HTR-8/SVneo (cell line): ENCODE measurements at regions not wholly inside any gene's neighbourhood (a gene's known extent, or its start where the extent isn't known, plus 50 kb on each side); places are given as distances from the start of the nearest gene placed in this dataset.
"Not testable (repeated sequence)": the region's sequence is repeated elsewhere in the genome, so short reads cannot be mapped to it uniquely, and the experiment has no call there.

ENCODE experiments used
- DNase-seq: peaks from one replicate; pipeline ENCODE4 v3.0.0; 2011; ENCODE audit warnings: low spot score, mixed read lengths; ENCODE audit not compliant: insufficient read length
- FAIRE-seq: peaks from 2 replicates; lab custom pipeline; 2011; peaks lifted over from hg19 to GRCh38; lab: Jason Lieb, UNC

- DNase-seq (peak; percentile 22), FAIRE-seq (no peak)
These were observed 410.9 kb upstream of the CT83 start for GRCh38 chrX:116873671-116874070.

GRCh38 chrX:116872931-116873330 is 410.2 kb upstream of the CT83 start:
- DNase-seq (no peak), FAIRE-seq (no peak)

- FAIRE-seq (no peak), DNase-seq (no peak)
These were observed 400.3 kb upstream of the CT83 start for GRCh38 chrX:116863029-116863428.

GRCh38 chrX:116862340-116862739 is 399.6 kb upstream of the CT83 start:
- DNase-seq (no peak), FAIRE-seq (no peak)

GRCh38 chrX:116841290-116841689 is 378.5 kb upstream of the CT83 start:
- no peak for DNase-seq
- no peak for FAIRE-seq

- no peak for FAIRE-seq
- DNase-seq, result no peak
These were observed 364.3 kb upstream of the CT83 start for GRCh38 chrX:116827063-116827462.

GRCh38 chrX:116824785-116825184 is 362.0 kb upstream of the CT83 start:
- FAIRE-seq (no peak), DNase-seq (no peak)

- no peak for DNase-seq
- no peak for FAIRE-seq
These were observed 360.9 kb upstream of the CT83 start for GRCh38 chrX:116823677-116824076.

GRCh38 chrX:116806288-116806802 is 343.6 kb upstream of the CT83 start:
- FAIRE-seq, result no peak
- no peak for DNase-seq

- no peak for FAIRE-seq
- no peak for DNase-seq
These were observed 339.2 kb upstream of the CT83 start for GRCh38 chrX:116801943-116802342.

- FAIRE-seq, result no peak
These were observed 319.1 kb upstream of the CT83 start for GRCh38 chrX:116781926-116782325.

GRCh38 chrX:116757491-116757890 is 294.7 kb upstream of the CT83 start:
- DNase-seq (no peak), FAIRE-seq (no peak)

More at GRCh38 chrX:116781926-116782325, 319.1 kb upstream of the CT83 start:
- no peak for DNase-seq

- DNase-seq (no peak), FAIRE-seq (no peak)
These were observed 294.2 kb upstream of the CT83 start for GRCh38 chrX:116756958-116757357.

- peak; percentile 1 for DNase-seq
- FAIRE-seq, result no peak
These were observed 287.2 kb upstream of the CT83 start for GRCh38 chrX:116749943-116750342.

- no peak for DNase-seq
- no peak for FAIRE-seq
These were observed 269.4 kb upstream of the CT83 start for GRCh38 chrX:116732214-116732613.

GRCh38 chrX:116726806-116727205 is 264.0 kb upstream of the CT83 start:
- no peak for DNase-seq
- no peak for FAIRE-seq

GRCh38 chrX:116694046-116694445 is 231.3 kb upstream of the CT83 start:
- no peak for FAIRE-seq
- no peak for DNase-seq

GRCh38 chrX:116679544-116679943 is 216.8 kb upstream of the CT83 start:
- not testable (repeated sequence) for DNase-seq, FAIRE-seq

GRCh38 chrX:116667346-116668134 is 204.8 kb upstream of the CT83 start:
- FAIRE-seq (no peak), DNase-seq (no peak)

- DNase-seq, result no peak
These were observed 194.3 kb upstream of the CT83 start for GRCh38 chrX:116657071-116657470.

GRCh38 chrX:116628464-116628863 is 165.7 kb upstream of the CT83 start:
- FAIRE-seq (no peak), DNase-seq (no peak)

More at GRCh38 chrX:116657071-116657470, 194.3 kb upstream of the CT83 start:
- FAIRE-seq, result no peak

GRCh38 chrX:116618546-116618945 is 155.8 kb upstream of the CT83 start:
- DNase-seq (no peak), FAIRE-seq (no peak)
